GM21390 (cell line): ENCODE measurements at regions not wholly inside any gene's neighbourhood (a gene's known extent, or its start where the extent isn't known, plus 50 kb on each side); places are given as distances from the start of the nearest gene placed in this dataset.
"Not testable (repeated sequence)": the region's sequence is repeated elsewhere in the genome, so short reads cannot be mapped to it uniquely, and the experiment has no call there.

Source experiments
- ATAC-seq: cut with Tn5 transposase; IDR thresholded peaks from one replicate; pipeline ENCODE4 v1.9.1; 2021; ENCODE audit not compliant: unreplicated experiment

DNA sequence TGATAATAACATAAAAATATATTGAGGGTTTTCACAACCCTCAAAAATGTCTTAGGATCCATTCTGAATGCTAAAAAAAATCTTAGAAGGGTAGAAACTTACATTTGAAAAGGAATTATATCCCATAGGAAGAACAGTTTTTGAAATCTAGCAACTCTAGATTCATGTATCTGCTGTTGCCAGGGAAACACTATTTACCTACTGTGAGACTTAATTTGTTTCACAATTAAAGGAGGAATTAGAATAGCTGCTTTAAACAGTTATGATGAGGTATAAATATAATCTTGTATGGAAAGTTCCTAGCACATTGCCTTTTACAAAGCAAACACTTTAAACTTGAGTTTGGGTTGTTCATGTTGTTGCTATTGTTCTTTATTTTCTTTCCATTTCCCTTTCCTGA, 988.2 kb downstream of the SUCLG1 start:
- ATAC-seq: no peak

- ATAC-seq: no peak
Measured at GRCh38 chr2:83464444-83464843, 994.6 kb downstream of the SUCLG1 start.

GRCh38 chr2:83462881-83463280, 996.2 kb downstream of the SUCLG1 start:
- no peak for ATAC-seq

DNA sequence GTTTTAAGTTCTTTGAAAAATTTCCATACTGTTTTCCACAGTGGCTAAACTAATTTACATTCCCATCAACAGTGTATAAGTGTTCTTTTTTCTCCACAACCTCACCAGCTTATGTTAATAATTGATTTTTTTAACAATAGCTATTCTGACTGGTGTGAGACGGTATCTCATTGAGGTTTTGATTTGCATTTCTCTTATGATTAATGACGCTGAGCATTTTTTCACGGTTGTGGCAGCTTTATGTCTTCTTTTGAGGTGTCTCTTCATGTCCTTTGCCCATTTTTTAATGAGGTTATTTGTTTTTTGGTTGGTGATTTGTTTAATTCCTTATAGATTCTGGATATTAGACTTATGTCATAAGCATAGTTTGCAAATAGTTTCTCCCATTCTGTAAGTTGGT, 997.9 kb downstream of the SUCLG1 start:
- ATAC-seq: no peak

DNA sequence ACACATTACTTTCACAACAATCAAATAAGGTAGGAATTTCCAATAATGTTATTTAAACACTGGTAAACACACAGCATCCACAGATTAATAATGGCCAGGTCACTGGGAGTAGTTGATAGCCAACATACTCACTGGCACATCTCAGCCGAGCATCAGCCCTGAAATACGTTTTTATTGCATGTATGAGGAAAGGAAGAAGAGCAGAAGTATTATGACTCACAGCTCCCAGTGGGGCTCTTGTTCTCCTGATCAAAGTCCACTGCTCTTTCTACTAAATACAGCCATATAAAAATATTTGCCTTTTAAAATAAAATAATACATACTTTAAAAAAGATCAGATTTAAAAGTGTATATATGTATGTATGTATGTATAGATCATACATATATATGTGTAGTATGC, 999.6 kb downstream of the SUCLG1 start:
- no peak for ATAC-seq

DNA sequence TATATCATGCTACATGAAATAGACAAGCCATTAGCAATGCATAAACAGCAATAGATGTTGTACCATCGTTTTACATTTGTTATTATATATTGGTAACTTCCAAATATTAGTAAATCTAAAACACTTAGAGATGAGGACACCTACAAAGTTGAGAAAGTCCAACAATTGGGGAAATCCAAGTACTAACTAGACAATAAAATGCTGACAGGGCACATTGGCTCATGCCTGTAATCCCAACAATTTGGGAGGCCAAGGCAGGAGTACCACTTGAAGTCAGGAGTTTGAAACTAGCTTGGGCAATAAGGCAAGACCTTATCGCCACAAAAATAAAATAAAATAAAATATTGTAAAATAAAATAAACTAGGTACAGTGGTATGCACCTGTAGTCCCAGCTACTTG, 1023.1 kb downstream of the SUCLG1 start:
- no peak for ATAC-seq

DNA sequence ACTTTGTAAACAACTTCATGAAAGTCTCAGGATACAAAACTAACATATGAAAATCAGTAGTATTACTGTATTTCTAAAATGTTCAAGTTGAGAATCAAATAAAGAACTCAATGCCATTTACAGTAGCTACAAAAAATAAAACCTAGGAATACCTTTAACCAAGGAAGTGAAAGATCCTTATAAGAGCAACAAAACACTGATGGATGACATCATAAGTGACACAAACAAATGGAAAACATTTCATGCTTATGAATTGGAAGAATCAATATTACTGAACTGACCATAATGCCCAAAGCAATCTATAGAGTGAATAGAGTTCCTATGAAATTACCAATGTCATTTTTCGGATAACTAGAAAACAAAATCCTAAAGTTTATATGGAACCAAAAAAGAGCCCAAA, 1038.1 kb downstream of the SUCLG1 start:
- ATAC-seq: no peak

GRCh38 chr2:83394134-83394904, 1064.8 kb downstream of the SUCLG1 start:
- no peak for ATAC-seq

GRCh38 chr2:83388804-83389203, 1070.3 kb downstream of the SUCLG1 start:
- ATAC-seq: no peak

- ATAC-seq: no peak
Measured at GRCh38 chr2:83386549-83386948, 1072.5 kb downstream of the SUCLG1 start.

GRCh38 chr2:83378921-83379320, 1080.2 kb downstream of the SUCLG1 start:
- ATAC-seq: no peak

- no peak for ATAC-seq
Measured at GRCh38 chr2:83376731-83377130, 1082.3 kb downstream of the SUCLG1 start.

DNA sequence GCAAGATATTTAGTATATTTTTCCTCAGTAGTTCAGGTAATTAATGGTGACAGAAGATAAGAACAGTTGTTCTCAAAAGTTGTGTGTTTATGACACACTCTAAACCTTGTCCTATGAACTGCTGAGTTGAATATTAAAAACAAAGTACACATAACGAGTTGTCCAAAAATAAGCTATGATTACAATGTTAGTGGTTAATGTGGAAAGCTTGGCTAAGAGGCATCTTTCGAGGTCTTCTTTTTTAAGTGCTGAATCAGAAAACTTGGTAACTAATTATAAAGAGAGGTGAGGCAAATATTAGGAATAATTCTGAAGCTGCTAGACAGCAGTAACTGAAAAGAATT, 1088.7 kb downstream of the SUCLG1 start:
- ATAC-seq: no peak

GRCh38 chr2:83369601-83370418, 1089.3 kb downstream of the SUCLG1 start:
- no peak for ATAC-seq

- ATAC-seq: no peak
Measured at GRCh38 chr2:83368916-83369315, 1090.2 kb downstream of the SUCLG1 start.

GRCh38 chr2:83368461-83368860, 1090.6 kb downstream of the SUCLG1 start:
- ATAC-seq: no peak

DNA sequence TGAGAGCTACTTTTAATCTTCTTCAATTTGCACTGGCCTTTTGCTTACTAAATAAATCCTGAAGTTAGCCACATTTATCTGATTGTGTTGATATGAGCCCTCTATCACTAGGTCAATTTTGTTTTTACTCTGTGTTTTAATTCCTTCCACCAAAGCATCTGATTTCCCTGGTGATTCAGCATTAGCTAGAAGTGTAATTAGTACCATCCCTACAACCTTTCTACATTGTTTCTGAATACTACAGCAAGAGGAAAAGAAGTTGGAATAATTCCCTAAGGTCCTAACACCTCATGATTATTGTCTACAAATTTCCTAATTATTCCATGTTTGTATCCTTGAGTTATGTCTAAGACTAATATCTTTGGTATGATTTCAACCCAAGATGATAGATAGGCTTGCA, 1093.6 kb downstream of the SUCLG1 start:
- ATAC-seq: no peak

- ATAC-seq: no peak
Measured at GRCh38 chr2:83364264-83364663, 1094.8 kb downstream of the SUCLG1 start.

- not testable (repeated sequence) for ATAC-seq
Measured at GRCh38 chr2:83363138-83363537, 1095.9 kb downstream of the SUCLG1 start.

- ATAC-seq: no peak
Measured at GRCh38 chr2:83359336-83359735, 1099.7 kb downstream of the SUCLG1 start.

GRCh38 chr2:83342860-83343329, 1116.2 kb downstream of the SUCLG1 start:
- no peak for ATAC-seq

DNA sequence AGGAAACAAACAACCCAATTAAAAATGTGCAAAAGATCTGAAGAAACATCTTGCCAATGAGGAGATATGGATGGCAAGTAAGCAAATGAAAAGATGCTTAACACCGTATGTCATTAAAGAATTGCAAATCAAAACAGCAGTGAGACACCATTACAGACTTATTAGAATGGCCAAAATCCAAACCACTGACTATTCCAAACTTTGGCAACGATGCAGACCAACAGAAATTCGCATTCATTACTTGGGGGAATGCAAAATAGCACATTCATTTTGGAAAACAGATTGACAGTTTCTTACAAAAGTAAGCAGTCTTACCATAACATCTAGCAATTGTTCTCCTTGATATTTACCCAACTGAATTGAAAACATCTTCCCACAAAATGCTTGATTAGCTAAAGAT, 1118.7 kb downstream of the SUCLG1 start:
- ATAC-seq: no peak
